ENCODE measurements at regions not wholly inside any gene's neighbourhood (a gene's known extent, or its start where the extent isn't known, plus 50 kb on each side); places are given as distances from the start of the nearest gene placed in this dataset.

DNA sequence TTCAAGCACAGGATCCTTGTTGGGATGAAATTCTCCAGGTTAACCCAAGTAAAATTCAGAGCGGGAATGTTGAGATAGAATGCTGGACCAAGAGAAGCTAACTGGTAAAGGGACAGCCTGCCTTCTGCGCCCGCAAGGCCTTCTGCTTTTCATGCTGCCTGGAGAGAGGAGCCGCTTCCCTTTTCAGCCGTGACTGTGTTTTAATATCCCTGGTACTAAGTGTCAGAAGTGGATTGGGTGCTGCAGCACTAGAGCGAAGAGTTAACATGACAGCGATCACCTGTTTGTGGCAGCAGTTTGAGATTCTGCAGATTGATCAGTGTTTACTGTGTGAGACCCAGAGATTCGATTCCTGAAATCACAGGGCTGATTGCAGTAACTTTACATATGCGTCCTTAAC lies 197.4 kb upstream of the ZNF536 start:
- H3K27me3 ChIP-seq: no peaks in the 10 kb centered on the region
- peaks cover 0 to 4% (median 0%) of the 10 kb centered on the region in 3 donors for H3K9me3 ChIP-seq
- H3K4me3 ChIP-seq: no peak overlapping the region
- DNase-seq: no peak
- TF ChIP-seq, protein P1, sequence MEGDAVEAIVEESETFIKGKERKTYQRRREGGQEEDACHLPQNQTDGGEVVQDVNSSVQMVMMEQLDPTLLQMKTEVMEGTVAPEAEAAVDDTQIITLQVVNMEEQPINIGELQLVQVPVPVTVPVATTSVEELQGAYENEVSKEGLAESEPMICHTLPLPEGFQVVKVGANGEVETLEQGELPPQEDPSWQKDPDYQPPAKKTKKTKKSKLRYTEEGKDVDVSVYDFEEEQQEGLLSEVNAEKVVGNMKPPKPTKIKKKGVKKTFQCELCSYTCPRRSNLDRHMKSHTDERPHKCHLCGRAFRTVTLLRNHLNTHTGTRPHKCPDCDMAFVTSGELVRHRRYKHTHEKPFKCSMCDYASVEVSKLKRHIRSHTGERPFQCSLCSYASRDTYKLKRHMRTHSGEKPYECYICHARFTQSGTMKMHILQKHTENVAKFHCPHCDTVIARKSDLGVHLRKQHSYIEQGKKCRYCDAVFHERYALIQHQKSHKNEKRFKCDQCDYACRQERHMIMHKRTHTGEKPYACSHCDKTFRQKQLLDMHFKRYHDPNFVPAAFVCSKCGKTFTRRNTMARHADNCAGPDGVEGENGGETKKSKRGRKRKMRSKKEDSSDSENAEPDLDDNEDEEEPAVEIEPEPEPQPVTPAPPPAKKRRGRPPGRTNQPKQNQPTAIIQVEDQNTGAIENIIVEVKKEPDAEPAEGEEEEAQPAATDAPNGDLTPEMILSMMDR (IDR thresholded peaks at IDR 0.05): no peak
- intact Hi-C loops (cut with DNase I; ENCODE audit: low total_unique reads): no loop called here
- no peak overlapping the region for H3K27ac ChIP-seq
- H3K4me1 ChIP-seq: no peaks in the 10 kb centered on the region
- H3K36me3 ChIP-seq: no peaks in the 10 kb centered on the region

DNA sequence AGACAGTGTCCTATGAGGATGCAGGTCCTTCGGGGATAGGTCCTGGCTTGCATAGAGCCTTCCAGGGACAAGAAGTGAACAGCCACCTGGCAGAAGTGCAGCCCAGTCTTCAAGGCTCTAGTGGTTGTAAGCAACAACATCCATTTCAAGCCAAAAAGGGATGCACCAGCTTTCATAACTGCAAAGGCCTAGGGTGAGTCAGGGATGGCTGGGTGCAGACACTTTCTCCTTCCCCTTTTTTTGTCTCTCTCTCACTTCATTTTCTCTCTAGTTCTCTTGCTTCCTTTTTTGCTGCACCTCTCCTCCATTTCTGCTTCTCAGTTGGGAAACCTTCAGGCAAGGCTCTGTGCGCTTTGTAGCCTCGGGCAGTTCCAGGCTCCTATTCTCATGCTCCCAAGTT lies 196.2 kb upstream of the ZNF536 start:
- Histone ChIP-seq H3K4me1 (no peaks in the 10 kb centered on the region), H3K27me3 (no peaks in the 10 kb centered on the region), H3K36me3 (no peaks in the 10 kb centered on the region), H3K4me3 (no peak overlapping the region), H3K27ac (no peak overlapping the region), H3K9me3 (peaks cover 0 to 7% (median 0%) of the 10 kb centered on the region in 3 donors)
- no peak for DNase-seq
- TF ChIP-seq, protein P1 (IDR thresholded peaks at IDR 0.05): no peak
- intact Hi-C loops (cut with DNase I; ENCODE audit: low total_unique reads): no loop called here

DNA sequence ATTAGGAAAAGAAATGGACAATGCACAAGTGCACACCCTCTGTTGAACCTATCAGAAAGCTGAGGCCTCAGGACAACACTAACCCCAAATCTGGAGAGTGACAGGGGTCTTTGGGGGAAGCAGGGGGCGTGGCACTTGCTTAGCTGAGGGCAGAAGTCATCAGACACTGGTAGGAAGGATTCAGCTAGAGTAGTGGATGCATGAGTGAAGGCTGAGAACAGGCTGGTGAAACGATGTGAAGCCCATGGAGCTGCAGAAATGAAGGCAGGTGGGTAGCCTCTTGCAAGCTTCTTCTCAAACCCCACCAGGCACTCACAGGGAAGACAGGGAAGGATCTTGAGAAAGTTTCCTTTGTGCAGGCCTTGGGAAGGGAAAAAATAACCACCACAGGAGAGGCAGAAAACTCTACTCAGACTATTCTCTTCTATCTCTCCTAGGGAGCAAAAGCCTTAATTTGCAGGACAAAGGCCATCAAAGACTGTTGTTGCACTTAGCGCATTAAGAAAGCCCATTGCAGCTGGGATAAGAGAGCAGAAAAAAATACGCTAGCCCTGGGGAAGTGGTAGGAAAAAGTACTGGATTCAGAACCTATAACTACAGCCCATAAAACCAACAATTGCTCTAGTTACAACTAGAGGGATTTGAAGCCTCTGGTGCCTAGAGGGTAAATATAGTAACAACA lies 193.3 kb upstream of the ZNF536 start:
- no peaks in the 10 kb centered on the region for H3K36me3 ChIP-seq
- H3K27me3 ChIP-seq: no peaks in the 10 kb centered on the region
- no peak overlapping the region for H3K4me3 ChIP-seq
- no peak for DNase-seq
- H3K27ac ChIP-seq: no peak overlapping the region
- peaks cover 2 to 26% (median 19%) of the 10 kb centered on the region in 3 donors for H3K9me3 ChIP-seq
- intact Hi-C loops (cut with DNase I; ENCODE audit: low total_unique reads): no loop called here
- TF ChIP-seq, protein P1 (IDR thresholded peaks at IDR 0.05): no peak
- no peaks in the 10 kb centered on the region for H3K4me1 ChIP-seq

DNA sequence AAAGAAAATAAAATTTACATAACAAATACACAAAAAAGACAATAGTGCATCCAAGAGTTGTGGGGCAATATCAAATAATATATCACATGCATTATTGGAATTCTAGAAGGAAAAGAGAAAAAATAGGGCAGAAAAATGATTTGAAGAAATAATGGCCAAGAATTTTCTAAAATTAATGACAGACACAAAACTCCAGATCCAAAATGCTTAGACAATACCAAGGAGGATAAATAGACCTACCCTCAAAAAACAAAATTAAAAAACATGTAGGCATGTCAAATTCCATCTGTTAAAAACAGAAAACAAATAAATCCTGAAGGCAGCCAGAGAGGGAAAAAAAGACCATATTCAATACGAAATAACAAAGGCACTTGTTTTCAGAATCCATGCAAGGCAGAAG lies 191.5 kb upstream of the ZNF536 start:
- no peaks in the 10 kb centered on the region for H3K27me3 ChIP-seq

DNA sequence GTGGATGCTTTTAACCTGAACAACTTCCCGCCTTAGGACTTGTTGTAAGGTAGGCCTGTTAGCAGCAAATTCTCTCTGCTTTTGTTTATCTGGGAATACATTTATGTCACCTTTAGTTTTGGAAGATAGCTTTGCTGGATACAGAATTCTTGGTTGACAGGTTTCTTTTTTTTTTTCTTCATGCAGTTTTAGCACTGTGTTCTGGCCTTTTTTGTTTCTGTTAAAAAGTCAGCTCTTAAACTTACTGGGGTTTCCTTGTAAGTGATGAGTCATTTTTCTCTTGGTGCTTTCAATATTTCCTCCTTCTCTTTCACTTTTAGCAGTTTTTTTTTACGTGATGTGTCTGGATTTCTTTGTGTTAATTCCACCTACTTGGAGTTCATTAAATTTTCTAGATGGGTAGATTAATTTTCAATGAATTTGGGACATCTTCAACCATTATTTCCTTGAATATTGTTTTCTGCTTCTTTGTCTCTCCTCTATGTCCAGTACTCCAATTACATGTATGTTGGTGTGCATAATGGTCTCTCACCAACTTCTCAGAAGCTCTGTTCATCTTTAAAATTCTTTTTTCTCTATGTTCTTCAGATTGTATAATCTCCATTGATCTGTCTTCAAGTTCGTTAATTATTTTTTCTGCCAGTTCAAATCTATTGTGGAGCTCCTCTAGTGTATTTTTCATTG lies 188.2 kb upstream of the ZNF536 start:
- Histone ChIP-seq H3K36me3 (no peaks in the 10 kb centered on the region), H3K4me1 (no peaks in the 10 kb centered on the region), H3K27me3 (no peaks in the 10 kb centered on the region), H3K4me3 (no peak overlapping the region), H3K9me3 (peaks cover 4 to 33% (median 26%) of the 10 kb centered on the region in 3 donors), H3K27ac (no peak overlapping the region)
- intact Hi-C loops (cut with DNase I; ENCODE audit: low total_unique reads): no loop called here
- no peak for DNase-seq
- TF ChIP-seq, protein P1 (IDR thresholded peaks at IDR 0.05): no peak

More for the DNA sequence above, 191.5 kb upstream of the ZNF536 start:
- Histone ChIP-seq H3K4me1 (no peaks in the 10 kb centered on the region), H3K27ac (no peak overlapping the region), H3K9me3 (peaks cover 4 to 29% (median 26%) of the 10 kb centered on the region in 3 donors), H3K36me3 (no peaks in the 10 kb centered on the region), H3K4me3 (no peak overlapping the region)
- no peak for DNase-seq
- TF ChIP-seq, protein P1 (IDR thresholded peaks at IDR 0.05): no peak
- intact Hi-C loops (cut with DNase I; ENCODE audit: low total_unique reads): no loop called here

All from tibial artery (tissue), 4 donors.